GM06990 (cell line): ENCODE measurements at regions not wholly inside any gene's neighbourhood (a gene's known extent, or its start where the extent isn't known, plus 50 kb on each side); places are given as distances from the start of the nearest gene placed in this dataset.

ENCODE experiments used
- DNase-seq: peaks from one replicate; pipeline ENCODE4 v3.0.0-alpha.2; 2011; ENCODE audit not compliant: insufficient read length; ENCODE audit errors: extremely low read depth
- H3K27me3 ChIP-seq: replicated peaks from 2 replicates; pipeline ENCODE4 v1.6.0; 2011; ENCODE audit warnings: low read length; ENCODE audit not compliant: control insufficient read depth, insufficient read depth
- H3K36me3 ChIP-seq: 2 replicates; pipeline ENCODE4 v1.5.1; 2011; ENCODE audit warnings: low read length; ENCODE audit not compliant: control insufficient read depth, insufficient read depth
- H3K4me3 ChIP-seq: replicated peaks from 2 replicates; pipeline ENCODE4 v1.5.1; 2011; ENCODE audit warnings: low read depth, mild to moderate bottlenecking, control low read depth, low read length
- CTCF ChIP-seq: IDR thresholded peaks from 2 replicates; pipeline ENCODE4 v1.5.1; 2011; ENCODE audit warnings: low read length, control low read depth, mild to moderate bottlenecking, inconsistent platforms; ENCODE audit not compliant: insufficient read depth, poor library complexity, severe bottlenecking

GRCh38 chr6:22401932-22402331, 105.1 kb upstream of the PRL start:
- no peaks in the 10 kb centered on the region for H3K36me3 ChIP-seq
- no peak for TF ChIP-seq CTCF
- no peak for DNase-seq
- H3K4me3 ChIP-seq = no peak overlapping the region
- no peaks in the 10 kb centered on the region for H3K27me3 ChIP-seq

GRCh38 chr6:22409486-22409885, 112.7 kb upstream of the PRL start:
- no peak for DNase-seq
- H3K27me3 ChIP-seq = no peaks in the 10 kb centered on the region
- no peak for TF ChIP-seq CTCF
- no peak overlapping the region for H3K4me3 ChIP-seq
- no peaks in the 10 kb centered on the region for H3K36me3 ChIP-seq

GRCh38 chr6:22411376-22412105, 114.7 kb upstream of the PRL start:
- Histone ChIP-seq H3K27me3 (no peaks in the 10 kb centered on the region), H3K36me3 (no peaks in the 10 kb centered on the region), H3K4me3 (no peak overlapping the region)
- DNase-seq = no peak
- no peak for TF ChIP-seq CTCF

GRCh38 chr6:22412994-22413393, 116.2 kb upstream of the PRL start:
- no peak overlapping the region for H3K4me3 ChIP-seq
- DNase-seq = no peak
- H3K27me3 ChIP-seq = no peaks in the 10 kb centered on the region
- H3K36me3 ChIP-seq = no peaks in the 10 kb centered on the region
- no peak for TF ChIP-seq CTCF

GRCh38 chr6:22413681-22414311, 117.0 kb upstream of the PRL start:
- Histone ChIP-seq H3K27me3 (no peaks in the 10 kb centered on the region), H3K36me3 (no peaks in the 10 kb centered on the region), H3K4me3 (no peak overlapping the region)
- no peak for TF ChIP-seq CTCF
- DNase-seq = no peak
